ENCODE measurements at regions not wholly inside any gene's neighbourhood (a gene's known extent, or its start where the extent isn't known, plus 50 kb on each side); places are given as distances from the start of the nearest gene placed in this dataset.

DNA sequence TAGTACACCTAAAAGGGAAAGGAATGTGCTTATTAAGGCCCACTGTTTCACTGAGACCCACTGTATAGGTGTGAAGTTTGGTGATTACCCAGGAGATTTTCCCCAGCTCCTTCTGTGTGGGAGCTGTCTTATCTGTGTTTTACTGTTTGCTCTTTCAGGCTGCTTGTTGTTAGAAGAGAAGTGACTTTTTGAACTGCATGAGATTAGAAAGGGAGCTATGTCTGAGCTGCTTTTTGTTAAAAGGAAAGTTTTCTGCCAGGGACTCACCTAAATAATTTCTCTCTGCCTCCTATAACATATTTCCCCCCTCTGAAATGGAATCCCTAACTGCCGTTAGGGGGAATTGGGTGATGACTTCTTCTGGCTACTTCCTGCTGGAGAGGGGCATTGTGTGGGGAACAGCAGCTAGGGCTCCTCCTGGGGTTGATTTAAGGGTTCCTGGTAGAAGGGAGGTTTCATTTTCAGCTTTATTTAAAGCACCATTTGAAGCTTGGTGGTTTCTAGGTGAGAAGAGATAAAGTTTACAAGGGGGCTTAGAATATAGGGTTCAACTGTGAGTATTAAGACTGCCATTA lies 77.1 kb upstream of the ATP11B start:
- DNase-seq (ENCODE audit: low read depth in 2 of 2), result no peak

DNA sequence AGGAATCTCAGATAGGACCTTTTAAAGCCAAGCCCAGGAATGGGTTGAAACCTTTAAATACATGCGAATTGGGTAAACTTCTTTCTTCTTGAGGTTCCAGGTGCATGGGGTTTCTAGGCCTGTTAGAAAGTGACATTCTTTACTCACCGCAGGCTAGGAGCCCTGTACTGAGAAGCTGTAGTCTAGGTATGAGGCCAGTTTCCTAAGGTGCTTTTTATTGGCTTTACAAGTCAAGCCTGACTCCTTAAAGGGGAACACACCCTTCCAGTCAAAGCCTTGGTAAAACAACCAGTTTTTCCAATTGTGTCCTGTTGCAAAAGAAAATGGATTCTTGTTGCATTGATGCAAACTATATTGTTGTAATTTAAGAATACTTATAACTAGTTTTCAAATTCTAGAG lies 76.1 kb upstream of the ATP11B start:
- no peak for DNase-seq (ENCODE audit: low read depth in 2 of 2)

- no peak for DNase-seq (ENCODE audit: low read depth in 2 of 2)
Observed at GRCh38 chr3:182722907-182723306, 70.4 kb upstream of the ATP11B start.

- no peak for DNase-seq (ENCODE audit: low read depth in 2 of 2)
Observed at GRCh38 chr3:182723596-182723995, 69.7 kb upstream of the ATP11B start.

DNA sequence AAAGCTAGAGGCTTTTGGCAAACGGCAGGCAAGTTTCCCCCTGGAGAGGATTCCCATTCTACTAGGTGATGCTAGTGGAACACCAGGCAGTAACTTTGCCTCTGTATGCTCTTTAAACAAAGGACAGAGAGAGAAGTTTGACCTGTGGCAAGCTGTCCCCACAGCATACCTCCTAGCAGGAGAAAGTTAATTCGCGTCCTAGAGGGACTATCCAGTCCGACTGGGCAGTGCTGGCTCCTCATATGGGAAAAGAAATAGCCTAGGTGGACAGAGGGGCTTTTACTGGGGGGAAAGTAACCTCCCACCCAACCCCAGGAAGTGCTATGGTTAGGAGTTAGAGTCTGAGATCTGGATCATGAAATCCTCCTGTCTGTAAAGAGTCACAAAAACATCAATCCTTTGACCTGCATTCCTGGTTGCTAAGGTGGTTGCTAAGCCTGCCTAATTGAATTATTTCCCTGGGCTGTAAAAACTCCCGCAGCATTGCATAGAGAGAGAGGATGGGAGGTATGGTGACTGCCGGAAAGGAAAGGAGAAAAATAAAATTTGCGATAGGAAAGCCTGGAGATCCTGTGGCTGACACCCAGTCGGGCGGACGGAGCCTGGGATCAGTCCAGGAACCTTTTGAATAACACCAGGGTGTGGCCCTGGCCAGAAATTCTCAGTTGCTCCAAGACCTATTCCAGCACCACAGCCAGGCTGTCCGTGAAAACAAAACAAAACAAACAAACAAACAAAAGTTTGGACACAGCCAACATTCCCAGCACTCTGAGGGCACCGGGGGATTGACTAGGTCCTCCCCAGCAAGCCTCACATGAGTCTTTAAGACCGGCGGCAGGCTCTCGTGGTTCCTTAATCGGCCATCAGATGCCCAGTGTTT lies 67.7 kb upstream of the ATP11B start:
- no peak for DNase-seq (ENCODE audit: low read depth in 2 of 2)

DNA sequence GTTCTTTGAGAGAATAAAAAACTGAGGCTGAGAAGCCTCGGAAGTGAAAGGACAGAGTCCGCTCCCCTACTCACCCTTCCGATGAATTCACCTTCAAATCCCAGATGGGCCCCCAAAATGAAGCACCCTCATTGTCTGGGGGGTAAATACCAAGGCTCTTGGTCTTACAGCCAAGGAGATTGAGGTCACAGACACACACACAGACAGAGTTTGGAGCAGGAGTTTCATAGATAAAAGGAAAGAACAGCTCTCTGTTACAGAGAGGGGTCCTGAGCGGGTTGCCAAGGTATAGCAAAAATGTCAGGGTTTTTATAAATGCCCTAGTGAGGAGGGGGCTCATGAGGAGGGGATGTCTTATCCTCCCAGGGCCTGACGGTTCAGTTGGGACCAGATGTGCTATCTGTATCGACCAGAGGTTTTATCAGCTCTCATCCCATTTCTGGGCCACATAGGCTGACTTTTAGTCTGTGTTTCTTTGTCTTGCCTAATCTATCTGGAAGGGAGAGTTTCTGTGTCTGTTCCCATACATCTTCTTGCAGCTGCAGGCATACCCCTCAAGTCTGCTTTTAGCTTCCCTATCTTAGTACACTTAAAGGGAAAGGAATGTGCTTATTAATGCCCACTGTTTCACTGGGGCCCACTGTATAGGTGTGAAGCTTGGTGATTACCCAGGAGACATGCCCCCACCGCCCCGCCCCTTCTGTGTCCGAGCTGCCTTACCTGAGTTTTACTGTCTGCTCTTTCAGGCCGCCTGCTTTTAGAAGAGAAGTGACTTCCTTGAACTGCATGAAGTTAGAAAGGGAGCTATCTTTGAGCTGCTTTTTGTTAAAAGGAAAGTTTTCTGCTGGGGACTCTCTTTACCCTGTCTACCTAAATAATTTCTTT lies 66.8 kb upstream of the ATP11B start:
- no peak for DNase-seq (ENCODE audit: low read depth in 2 of 2)

- no peak for DNase-seq (ENCODE audit: low read depth in 2 of 2)
Observed at GRCh38 chr3:182728238-182728637, 65.1 kb upstream of the ATP11B start.

DNA sequence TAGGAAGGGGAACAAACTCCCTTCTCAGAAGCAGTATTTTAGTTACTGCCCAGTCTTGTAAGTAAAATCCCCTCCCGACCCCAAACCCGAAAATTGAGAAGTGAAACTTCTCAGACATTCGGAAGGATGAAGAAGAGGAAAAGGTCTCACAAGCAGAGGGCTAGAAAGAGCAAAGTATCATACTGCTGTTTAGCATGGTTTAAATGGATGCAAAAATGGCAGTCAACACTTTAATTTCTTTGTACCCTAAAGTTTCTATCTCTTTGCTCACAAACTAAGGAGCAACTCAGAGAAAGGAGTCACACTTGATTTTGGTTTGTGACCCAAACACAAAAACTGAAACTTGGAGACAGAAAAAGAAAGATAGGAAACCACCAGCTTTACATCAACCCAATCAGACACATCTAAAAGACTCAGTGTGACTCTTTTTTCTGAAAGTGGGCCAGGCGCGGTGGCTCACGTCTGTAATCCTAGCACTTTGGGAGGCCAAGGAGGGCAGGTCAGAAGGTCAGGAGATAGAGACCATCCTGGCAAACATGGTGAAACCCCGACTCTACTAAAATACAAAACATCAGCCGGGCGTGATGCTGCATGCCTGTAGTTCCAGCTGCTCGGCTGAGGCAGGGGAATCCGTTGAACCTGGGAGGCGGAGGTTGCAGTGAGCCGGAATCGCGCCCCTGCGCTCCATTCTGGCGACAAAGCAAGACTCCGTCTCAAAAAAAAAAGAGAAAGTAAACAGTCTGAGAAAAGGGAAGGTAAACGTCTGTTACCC lies 63.2 kb upstream of the ATP11B start:
- DNase-seq (ENCODE audit: low read depth in 2 of 2), result no peak

DNA sequence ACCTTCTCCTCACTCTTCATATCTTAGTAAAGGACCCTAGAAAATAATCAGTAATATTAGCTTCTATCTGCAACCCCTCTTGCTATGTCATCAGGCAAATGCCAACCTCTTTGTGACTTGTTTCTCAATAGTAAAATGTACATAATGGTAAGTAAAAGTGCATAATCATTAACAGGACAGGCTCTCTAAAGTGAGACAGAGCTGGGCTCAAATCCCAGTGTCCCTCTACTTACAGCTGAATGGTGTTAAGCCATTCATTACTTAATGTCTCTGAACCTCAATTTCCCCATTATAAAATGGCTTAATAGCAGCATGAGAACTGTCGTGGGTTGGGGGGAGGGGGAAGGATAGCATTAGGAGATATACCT lies 62.6 kb upstream of the ATP11B start:
- DNase-seq (ENCODE audit: low read depth in 2 of 2), result no peak

DNA sequence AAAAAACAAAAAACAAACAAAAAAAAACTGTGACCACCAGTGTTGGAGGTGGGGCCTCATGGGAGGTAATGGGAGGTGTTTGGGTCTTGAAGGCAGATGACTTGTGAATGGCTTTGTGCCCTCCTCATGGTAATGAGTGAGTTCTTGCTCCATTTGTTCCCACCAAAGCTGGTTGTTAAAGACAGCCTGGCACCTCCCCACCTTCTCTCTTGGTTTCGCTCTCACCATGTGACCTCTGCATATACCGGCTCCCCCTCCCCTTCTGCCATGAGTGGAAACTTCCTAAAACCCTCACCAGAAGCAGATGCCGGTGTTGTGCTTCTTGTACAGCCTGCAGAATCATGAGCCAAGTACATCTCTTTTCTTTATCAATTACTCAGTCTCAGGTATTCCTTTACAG lies 61.5 kb upstream of the ATP11B start:
- DNase-seq (ENCODE audit: low read depth in 2 of 2), result no peak

GRCh38 chr3:182732232-182733015 lies 60.9 kb upstream of the ATP11B start:
- no peak for DNase-seq (ENCODE audit: low read depth in 2 of 2)

GRCh38 chr3:182735672-182736071 lies 57.6 kb upstream of the ATP11B start:
- peak; percentile 78 to 79 for DNase-seq (ENCODE audit: low read depth in 2 of 2)

GRCh38 chr3:182737825-182738224 lies 55.5 kb upstream of the ATP11B start:
- DNase-seq (ENCODE audit: low read depth in 2 of 2), result no peak

DNA sequence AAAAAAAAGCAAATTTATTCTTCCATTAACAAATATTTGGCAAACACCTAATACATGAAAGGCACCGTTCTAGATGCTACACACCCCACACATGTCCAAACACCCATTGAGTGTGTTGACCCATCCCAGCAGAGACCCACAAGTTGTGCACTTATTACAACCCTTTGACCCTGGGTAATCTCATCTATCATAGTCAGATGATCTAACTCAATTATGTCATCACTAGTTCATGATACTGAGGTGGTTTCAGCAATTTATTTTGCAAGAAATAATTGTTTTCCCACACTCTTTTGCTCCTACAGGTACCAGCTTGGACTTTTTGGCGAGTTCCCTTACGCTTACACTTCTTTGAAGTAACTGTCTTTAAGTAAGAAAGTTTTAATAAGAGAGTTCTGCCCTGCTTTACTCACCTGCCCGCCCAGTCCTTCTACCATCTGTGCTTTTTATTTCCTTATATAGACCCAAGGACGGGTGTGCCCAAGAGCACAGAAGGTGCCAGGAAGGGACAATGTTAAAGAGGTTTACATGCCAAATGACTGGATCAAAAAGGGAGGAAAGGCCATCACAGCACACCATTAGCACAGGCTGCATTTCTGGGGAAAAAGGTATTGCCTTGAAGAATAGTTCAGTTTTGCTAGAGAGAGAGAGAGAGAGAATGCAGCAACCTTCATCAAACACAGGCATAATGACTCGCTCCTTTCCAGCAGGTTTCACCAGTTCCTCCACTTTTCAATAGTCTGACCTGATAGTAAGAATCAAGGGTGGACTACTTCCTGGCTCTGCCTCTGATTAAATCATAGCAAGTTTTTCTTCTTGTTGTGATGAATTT lies 54.5 kb upstream of the ATP11B start:
- DNase-seq (ENCODE audit: low read depth in 2 of 2), result no peak

- DNase-seq (ENCODE audit: low read depth in 2 of 2), result no peak
Observed at GRCh38 chr3:182739619-182740018, 53.7 kb upstream of the ATP11B start.

- DNase-seq (ENCODE audit: low read depth in 2 of 2), result no peak
Observed at GRCh38 chr3:182740710-182741109, 52.6 kb upstream of the ATP11B start.

DNA sequence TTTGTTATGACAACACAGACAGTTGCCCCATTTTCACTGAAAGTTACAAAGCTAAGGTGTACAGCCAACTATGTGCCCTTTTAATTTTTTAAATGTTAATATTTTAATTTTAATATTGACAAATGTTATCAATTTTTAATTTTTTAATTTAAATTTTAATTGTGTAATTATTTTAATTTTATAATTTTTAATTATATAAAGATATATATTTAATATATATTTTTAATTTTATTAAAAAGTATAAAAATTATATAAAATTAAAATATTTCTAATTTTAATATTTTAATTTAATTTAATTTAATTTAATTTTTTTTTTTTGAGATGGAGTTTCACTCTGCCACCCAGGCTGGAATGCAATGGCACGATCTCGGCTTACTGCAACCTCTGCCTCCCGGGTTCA lies 52.1 kb upstream of the ATP11B start:
- DNase-seq (ENCODE audit: low read depth in 2 of 2), result no peak

Data from fibroblast of skin of left quadriceps (primary cell).